H1 (cell line): ENCODE measurements at regions not wholly inside any gene's neighbourhood (a gene's known extent, or its start where the extent isn't known, plus 50 kb on each side); places are given as distances from the start of the nearest gene placed in this dataset.

Source experiments
- POLR2AphosphoS5 ChIP-seq: IDR thresholded peaks from 2 replicates; pipeline ENCODE4 v1.6.1; 2011; ENCODE audit warnings: low read depth, low read length
- RNF2 ChIP-seq: fragments of 200-900, 300-1000 bp; sonication (generic); IDR thresholded peaks from 2 replicates; pipeline ENCODE4 v1.7.1; 2016; ENCODE audit warnings: borderline replicate concordance, low read depth, mild to moderate bottlenecking, antibody characterized with exemption, low read length; ENCODE audit not compliant: poor library complexity, severe bottlenecking; ENCODE audit errors: missing control alignments

GRCh38 chrX:148380650-148381561 is 119.5 kb upstream of the AFF2 start (continued):
- TF ChIP-seq POLR2AphosphoS5 = no peak
- no peak for TF ChIP-seq RNF2
